ENCODE measurements at regions not wholly inside any gene's neighbourhood (a gene's known extent, or its start where the extent isn't known, plus 50 kb on each side); places are given as distances from the start of the nearest gene placed in this dataset.

DNA sequence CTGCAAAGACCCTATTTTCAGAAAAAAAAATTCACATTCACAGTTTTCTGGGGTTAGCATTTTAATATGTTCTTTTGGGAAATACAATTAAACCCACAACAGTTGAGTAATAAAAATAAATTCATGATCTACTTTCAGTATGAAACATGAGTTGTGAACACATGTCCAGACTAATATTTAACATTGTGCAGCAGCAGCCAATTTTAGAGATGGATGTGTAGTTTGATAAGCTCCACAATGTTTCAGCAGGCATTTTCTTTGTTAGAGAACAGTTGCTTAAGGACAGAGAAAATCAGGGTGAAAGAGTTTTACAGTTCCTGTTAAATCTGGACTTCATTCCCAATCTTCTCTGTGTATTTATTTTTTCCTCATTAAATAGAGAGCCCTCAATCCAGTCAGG, 519.5 kb downstream of the PIK3C3 start:
- ChIA-PET POLR2A (ENCODE audit: unreplicated experiment) (no interaction called here), CTCF (no interaction called here)
- Histone ChIP-seq H3K9me3 (ENCODE audit: insufficient read depth, low read depth) (no peaks in the 10 kb centered on the region), H3K4me1 (replicated peaks; ENCODE audit: insufficient read depth) (no peaks in the 10 kb centered on the region), H3K27ac (no peak overlapping the region), H3K36me3 (ENCODE audit: low read depth) (no peaks in the 10 kb centered on the region), H3K79me2 (ENCODE audit: low read depth) (no peaks in the 10 kb centered on the region), H2AFZ (no peak overlapping the region), H3K9me2 (ENCODE audit: insufficient read depth) (no peaks in the 10 kb centered on the region), H3K4me3 (no peak overlapping the region), H4K20me1 (ENCODE audit: insufficient read depth) (no peaks in the 10 kb centered on the region), H3F3A (ENCODE audit: insufficient read depth, low read depth) (no peaks in the 10 kb centered on the region), H3K27me3 (ENCODE audit: insufficient read depth, low read depth) (no peaks in the 10 kb centered on the region), H3K4me2 (no peak overlapping the region)
- TF ChIP-seq, protein P1, sequence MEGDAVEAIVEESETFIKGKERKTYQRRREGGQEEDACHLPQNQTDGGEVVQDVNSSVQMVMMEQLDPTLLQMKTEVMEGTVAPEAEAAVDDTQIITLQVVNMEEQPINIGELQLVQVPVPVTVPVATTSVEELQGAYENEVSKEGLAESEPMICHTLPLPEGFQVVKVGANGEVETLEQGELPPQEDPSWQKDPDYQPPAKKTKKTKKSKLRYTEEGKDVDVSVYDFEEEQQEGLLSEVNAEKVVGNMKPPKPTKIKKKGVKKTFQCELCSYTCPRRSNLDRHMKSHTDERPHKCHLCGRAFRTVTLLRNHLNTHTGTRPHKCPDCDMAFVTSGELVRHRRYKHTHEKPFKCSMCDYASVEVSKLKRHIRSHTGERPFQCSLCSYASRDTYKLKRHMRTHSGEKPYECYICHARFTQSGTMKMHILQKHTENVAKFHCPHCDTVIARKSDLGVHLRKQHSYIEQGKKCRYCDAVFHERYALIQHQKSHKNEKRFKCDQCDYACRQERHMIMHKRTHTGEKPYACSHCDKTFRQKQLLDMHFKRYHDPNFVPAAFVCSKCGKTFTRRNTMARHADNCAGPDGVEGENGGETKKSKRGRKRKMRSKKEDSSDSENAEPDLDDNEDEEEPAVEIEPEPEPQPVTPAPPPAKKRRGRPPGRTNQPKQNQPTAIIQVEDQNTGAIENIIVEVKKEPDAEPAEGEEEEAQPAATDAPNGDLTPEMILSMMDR (conservative IDR thresholded peaks at IDR 0.05) = no peak
- no peak for TF ChIP-seq EZH2 (IDR thresholded peaks at IDR 0.05; ENCODE audit: low read depth)
- no TSS peak for BruUV-seq (replicated peaks)
- intact Hi-C loops (cut with micrococcal nuclease; ENCODE audit: unreplicated experiment) = no loop called here
- DNase-seq = no peak

DNA sequence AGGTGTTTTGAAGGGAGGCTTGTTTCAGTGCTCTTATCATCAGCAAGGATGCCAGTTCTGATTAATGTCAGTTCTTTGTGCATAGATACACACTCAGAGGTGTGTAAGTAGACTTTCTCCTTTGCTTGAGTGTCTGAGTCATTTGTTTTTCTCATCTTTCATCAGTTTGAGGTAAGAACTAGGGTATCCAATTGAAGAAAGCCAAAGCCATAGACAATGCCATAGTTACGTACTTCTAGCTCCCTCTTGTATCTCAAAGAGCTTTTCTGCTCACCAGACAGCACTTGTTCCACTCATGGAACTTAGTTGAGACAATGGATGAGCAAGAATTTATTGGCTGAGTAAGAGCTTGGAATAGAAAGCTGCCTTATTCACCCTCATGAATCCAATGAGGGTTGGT, 520.1 kb downstream of the PIK3C3 start:
- intact Hi-C loops (cut with micrococcal nuclease; ENCODE audit: unreplicated experiment) = no loop called here
- no TSS peak for BruUV-seq (replicated peaks)
- Histone ChIP-seq H2AFZ (no peak overlapping the region), H3K36me3 (ENCODE audit: low read depth) (no peaks in the 10 kb centered on the region), H3K79me2 (ENCODE audit: low read depth) (no peaks in the 10 kb centered on the region), H3K9me2 (ENCODE audit: insufficient read depth) (no peaks in the 10 kb centered on the region), H3K4me3 (no peak overlapping the region), H3K4me1 (replicated peaks; ENCODE audit: insufficient read depth) (no peaks in the 10 kb centered on the region), H4K20me1 (ENCODE audit: insufficient read depth) (no peaks in the 10 kb centered on the region), H3K27me3 (ENCODE audit: insufficient read depth, low read depth) (no peaks in the 10 kb centered on the region), H3K4me2 (no peak overlapping the region), H3K9me3 (ENCODE audit: insufficient read depth, low read depth) (no peaks in the 10 kb centered on the region), H3K27ac (no peak overlapping the region), H3F3A (ENCODE audit: insufficient read depth, low read depth) (no peaks in the 10 kb centered on the region)
- no peak for DNase-seq
- ChIA-PET POLR2A (ENCODE audit: unreplicated experiment) (no interaction called here), CTCF (no interaction called here)
- TF ChIP-seq, protein P1 (conservative IDR thresholded peaks at IDR 0.05) = no peak
- TF ChIP-seq EZH2 (IDR thresholded peaks at IDR 0.05; ENCODE audit: low read depth) = no peak

GRCh38 chr18:42477267-42477666, 522.2 kb downstream of the PIK3C3 start:
- H3K36me3 ChIP-seq (ENCODE audit: low read depth) = no peaks in the 10 kb centered on the region
- no peaks in the 10 kb centered on the region for H4K20me1 ChIP-seq (ENCODE audit: insufficient read depth)
- no peaks in the 10 kb centered on the region for H3K9me2 ChIP-seq (ENCODE audit: insufficient read depth)
- DNase-seq = no peak
- H3K4me3 ChIP-seq = no peak overlapping the region
- no peaks in the 10 kb centered on the region for H3K79me2 ChIP-seq (ENCODE audit: low read depth)
- H3K4me2 ChIP-seq = no peak overlapping the region
- H3K4me1 ChIP-seq (replicated peaks; ENCODE audit: insufficient read depth) = no peaks in the 10 kb centered on the region
- no TSS peak for BruUV-seq (replicated peaks)
- intact Hi-C loops (cut with micrococcal nuclease; ENCODE audit: unreplicated experiment) = no loop called here
- POLR2A ChIA-PET (ENCODE audit: unreplicated experiment) = no interaction called here
- CTCF ChIA-PET = no interaction called here
- TF ChIP-seq, protein P1 (conservative IDR thresholded peaks at IDR 0.05) = no peak
- H3K27ac ChIP-seq = no peak overlapping the region
- no peak overlapping the region for H2AFZ ChIP-seq
- H3K9me3 ChIP-seq (ENCODE audit: insufficient read depth, low read depth) = no peaks in the 10 kb centered on the region
- no peaks in the 10 kb centered on the region for H3K27me3 ChIP-seq (ENCODE audit: insufficient read depth, low read depth)
- H3F3A ChIP-seq (ENCODE audit: insufficient read depth, low read depth) = no peaks in the 10 kb centered on the region
